HUES64 (cell line): ENCODE measurements at regions not wholly inside any gene's neighbourhood (a gene's known extent, or its start where the extent isn't known, plus 50 kb on each side); places are given as distances from the start of the nearest gene placed in this dataset.
"Not testable (repeated sequence)": the region's sequence is repeated elsewhere in the genome, so short reads cannot be mapped to it uniquely, and the experiment has no call there.

Source experiments
- H3K27ac ChIP-seq: 2 replicates; pipeline ENCODE4 v1.7.0; 2013; ENCODE audit warnings: low read depth, low read length, inconsistent platforms
- H3K27me3 ChIP-seq: 2 replicates; pipeline ENCODE4 v1.6.1; 2013; ENCODE audit warnings: mild to moderate bottlenecking, low read length; ENCODE audit not compliant: insufficient read depth
- H3K36me3 ChIP-seq: 2 replicates; pipeline ENCODE4 v1.6.1; 2013; ENCODE audit warnings: mild to moderate bottlenecking, low read length; ENCODE audit not compliant: insufficient read depth
- H3K4me1 ChIP-seq: 2 replicates; pipeline ENCODE4 v1.6.1; 2013; ENCODE audit warnings: mild to moderate bottlenecking, low read length, moderate library complexity; ENCODE audit not compliant: insufficient read depth
- H3K4me3 ChIP-seq: 2 replicates; pipeline ENCODE4 v1.5.1; 2013; ENCODE audit warnings: mild to moderate bottlenecking, low read length, moderate library complexity
- H3K9ac ChIP-seq: 2 replicates; pipeline ENCODE4 v1.6.1; 2013; ENCODE audit warnings: mild to moderate bottlenecking, low read depth, low read length
- H3K9me3 ChIP-seq: 2 replicates; pipeline ENCODE4 v1.6.1; 2013; ENCODE audit warnings: low read depth, low read length; ENCODE audit not compliant: insufficient read depth
- WGBS: fragments of 150-250, 120-280 bp; methylation state at CpG from one replicate; pipeline ENCODE4 v1.1.7; 2013; ENCODE audit warnings: missing lambda C conversion rate; 5-methylcytosine and 5-hydroxymethylcytosine counted together

GRCh38 chr2:89026296-89026695, 334.8 kb downstream of the RPIA start:
- H3K9ac ChIP-seq, H3K4me3 ChIP-seq, H3K9me3 ChIP-seq, H3K36me3 ChIP-seq, H3K27me3 ChIP-seq, H3K27ac ChIP-seq, H3K4me1 ChIP-seq: not testable (repeated sequence)
- 67% methylated on average over 2 of the region's 2 CpGs for WGBS

GRCh38 chr2:89027115-89027514, 335.6 kb downstream of the RPIA start:
- 72% methylated on average over 1 of the region's 2 CpGs for WGBS
- not testable (repeated sequence) for H3K9me3 ChIP-seq, H3K27ac ChIP-seq, H3K4me3 ChIP-seq, H3K36me3 ChIP-seq, H3K27me3 ChIP-seq, H3K4me1 ChIP-seq, H3K9ac ChIP-seq

GRCh38 chr2:89027536-89027935, 336.1 kb downstream of the RPIA start:
- WGBS, result 78% methylated on average over 1 of the region's 1 CpG
- not testable (repeated sequence) for H3K27ac ChIP-seq, H3K36me3 ChIP-seq, H3K4me1 ChIP-seq, H3K9ac ChIP-seq, H3K9me3 ChIP-seq, H3K27me3 ChIP-seq, H3K4me3 ChIP-seq

GRCh38 chr2:89029257-89029656, 337.8 kb downstream of the RPIA start:
- not testable (repeated sequence) for H3K27me3 ChIP-seq, H3K4me1 ChIP-seq, H3K4me3 ChIP-seq, H3K27ac ChIP-seq, H3K9ac ChIP-seq, H3K36me3 ChIP-seq, H3K9me3 ChIP-seq
- WGBS, result 38% methylated on average over 3 of the region's 4 CpGs

- H3K27me3 ChIP-seq, H3K4me1 ChIP-seq, H3K36me3 ChIP-seq, H3K27ac ChIP-seq, H3K4me3 ChIP-seq, H3K9ac ChIP-seq, H3K9me3 ChIP-seq: not testable (repeated sequence)
- no CpG with 5 or more reads among the region's 3 CpGs for WGBS
Observed at GRCh38 chr2:89048138-89049066, 356.9 kb downstream of the RPIA start.

- WGBS, result 83% methylated on average over 3 of the region's 4 CpGs
Observed at GRCh38 chr2:89058616-89059015, 367.1 kb downstream of the RPIA start.

GRCh38 chr2:89061174-89061573, 369.7 kb downstream of the RPIA start:
- not testable (repeated sequence) for H3K9ac ChIP-seq, H3K36me3 ChIP-seq, H3K27me3 ChIP-seq, H3K27ac ChIP-seq, H3K4me1 ChIP-seq, H3K4me3 ChIP-seq, H3K9me3 ChIP-seq
- WGBS, result 60% methylated on average over 1 of the region's 1 CpG

More at GRCh38 chr2:89058616-89059015, 367.1 kb downstream of the RPIA start:
- not testable (repeated sequence) for H3K4me3 ChIP-seq, H3K36me3 ChIP-seq, H3K27me3 ChIP-seq, H3K4me1 ChIP-seq, H3K27ac ChIP-seq, H3K9ac ChIP-seq, H3K9me3 ChIP-seq

- H3K9me3 ChIP-seq, H3K4me1 ChIP-seq, H3K9ac ChIP-seq, H3K27me3 ChIP-seq, H3K4me3 ChIP-seq, H3K27ac ChIP-seq, H3K36me3 ChIP-seq: not testable (repeated sequence)
- 69% methylated on average over 2 of the region's 4 CpGs for WGBS
Observed at GRCh38 chr2:89076771-89077170, 385.3 kb downstream of the RPIA start.

- H3K27ac ChIP-seq, H3K9me3 ChIP-seq, H3K36me3 ChIP-seq, H3K9ac ChIP-seq, H3K4me3 ChIP-seq, H3K4me1 ChIP-seq, H3K27me3 ChIP-seq: not testable (repeated sequence)
- WGBS, result 83% methylated on average over 4 of the region's 8 CpGs
Observed at GRCh38 chr2:89092911-89093310, 401.4 kb downstream of the RPIA start.

GRCh38 chr2:89095060-89095459, 403.6 kb downstream of the RPIA start:
- WGBS, result 57% methylated on average over 4 of the region's 4 CpGs
- not testable (repeated sequence) for H3K4me3 ChIP-seq

GRCh38 chr2:89102587-89102986, 411.1 kb downstream of the RPIA start:
- not testable (repeated sequence) for H3K9ac ChIP-seq, H3K27ac ChIP-seq, H3K4me3 ChIP-seq, H3K4me1 ChIP-seq, H3K36me3 ChIP-seq, H3K27me3 ChIP-seq, H3K9me3 ChIP-seq
- 85% methylated on average over 1 of the region's 4 CpGs for WGBS

More at GRCh38 chr2:89095060-89095459, 403.6 kb downstream of the RPIA start:
- H3K36me3 ChIP-seq, H3K4me1 ChIP-seq, H3K9me3 ChIP-seq, H3K27me3 ChIP-seq, H3K9ac ChIP-seq, H3K27ac ChIP-seq: not testable (repeated sequence)
